Omental fat pad (tissue), 3 donors: ENCODE measurements at regions not wholly inside any gene's neighbourhood (a gene's known extent, or its start where the extent isn't known, plus 50 kb on each side); places are given as distances from the start of the nearest gene placed in this dataset.

Source experiments
- ATAC-seq: fragments of 150-250 bp; one replicate; pipeline ENCODE4 v1.9.1; 2016; ENCODE audit warnings: mild to moderate bottlenecking, moderate library complexity; ENCODE audit not compliant: low FRiP score
- DNase-seq: peaks from one replicate; pipeline ENCODE4 v3.0.0-alpha.2; 2019; ENCODE audit warnings: low spot score
- CTCF ChIP-seq, 3 donors: fragments of 450-650 bp; IDR thresholded peaks; one replicate each; pipeline ENCODE4 v1.5.1; 2016 to 2017; ENCODE audit warnings: antibody characterized with exemption in 3 of 3, mild to moderate bottlenecking in 3 of 3, moderate library complexity in 2 of 3

DNA sequence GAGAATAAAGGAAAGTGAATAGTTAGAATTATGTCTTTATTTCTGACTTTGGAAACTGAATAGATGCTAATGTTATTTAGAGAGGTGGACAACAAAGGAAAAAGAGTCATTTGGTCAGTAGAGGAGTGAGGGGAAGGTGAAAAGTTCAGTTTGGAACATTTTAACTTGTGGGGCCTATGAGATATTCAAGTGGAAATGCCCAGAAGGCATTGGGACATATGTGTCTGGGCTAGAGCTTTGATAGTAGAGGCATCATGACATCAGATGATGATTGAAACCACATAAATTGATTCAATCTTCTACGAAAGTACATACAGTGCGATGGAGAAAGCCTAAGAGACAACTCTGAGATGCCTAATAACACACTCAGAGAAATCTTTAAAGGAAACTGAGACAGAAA, 151.7 kb upstream of the COL11A1 start:
- no peak for TF ChIP-seq CTCF (IDR thresholded peaks at IDR 0.05)
- no peak for DNase-seq
- ATAC-seq: no peak

DNA sequence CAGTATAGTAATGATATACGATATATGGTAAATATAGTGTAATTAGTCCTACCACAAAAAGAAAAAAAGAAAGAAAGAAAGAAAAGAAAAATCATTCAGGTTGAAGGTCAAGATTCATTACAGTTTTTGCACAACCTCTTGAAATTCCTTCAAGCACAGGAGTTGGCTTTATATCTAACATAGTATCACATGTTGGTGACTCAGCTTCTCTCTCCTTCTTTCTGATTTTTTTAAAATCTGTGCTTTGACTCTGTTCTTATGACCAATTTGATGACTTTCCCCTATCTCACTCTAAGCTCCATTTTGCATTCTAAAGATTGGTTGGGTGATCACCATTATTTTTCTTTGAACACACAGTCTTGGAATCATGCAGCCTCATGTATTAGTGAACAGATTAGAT, 148.2 kb upstream of the COL11A1 start:
- peak; percentile 59 for ATAC-seq
- no peak for TF ChIP-seq CTCF (IDR thresholded peaks at IDR 0.05)
- DNase-seq: no peak

GRCh38 chr1:103254691-103255090, 146.4 kb upstream of the COL11A1 start:
- TF ChIP-seq CTCF (IDR thresholded peaks at IDR 0.05): no peak
- DNase-seq: no peak
- no peak for ATAC-seq

DNA sequence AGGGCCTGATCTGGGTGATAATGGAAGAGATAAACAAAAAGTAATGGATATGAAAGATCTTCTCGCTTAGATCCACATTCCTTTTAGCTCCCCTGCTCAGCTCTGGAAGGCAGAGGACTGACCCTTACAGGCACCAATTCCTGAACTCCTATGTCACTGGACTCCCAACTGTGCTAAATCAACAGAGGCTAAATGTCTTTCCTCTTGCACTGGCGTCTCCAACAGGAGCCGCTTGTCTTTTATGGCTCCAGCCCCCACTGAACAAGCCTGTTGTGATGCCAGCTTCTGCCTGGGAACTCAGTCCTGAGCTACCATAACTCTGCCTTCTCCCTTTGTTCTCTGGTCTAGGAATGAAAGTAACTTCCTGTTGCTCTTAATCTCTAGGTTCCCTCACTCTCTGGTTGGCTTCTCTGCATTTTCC, 142.1 kb upstream of the COL11A1 start:
- DNase-seq: no peak
- ATAC-seq: no peak
- no peak for TF ChIP-seq CTCF (IDR thresholded peaks at IDR 0.05)

- no peak for TF ChIP-seq CTCF (IDR thresholded peaks at IDR 0.05)
- no peak for DNase-seq
- ATAC-seq: no peak
These were observed 140.2 kb upstream of the COL11A1 start for GRCh38 chr1:103248417-103249102.

GRCh38 chr1:103247517-103247916, 139.2 kb upstream of the COL11A1 start:
- ATAC-seq (no peak), DNase-seq (no peak)
- no peak for TF ChIP-seq CTCF (IDR thresholded peaks at IDR 0.05)

DNA sequence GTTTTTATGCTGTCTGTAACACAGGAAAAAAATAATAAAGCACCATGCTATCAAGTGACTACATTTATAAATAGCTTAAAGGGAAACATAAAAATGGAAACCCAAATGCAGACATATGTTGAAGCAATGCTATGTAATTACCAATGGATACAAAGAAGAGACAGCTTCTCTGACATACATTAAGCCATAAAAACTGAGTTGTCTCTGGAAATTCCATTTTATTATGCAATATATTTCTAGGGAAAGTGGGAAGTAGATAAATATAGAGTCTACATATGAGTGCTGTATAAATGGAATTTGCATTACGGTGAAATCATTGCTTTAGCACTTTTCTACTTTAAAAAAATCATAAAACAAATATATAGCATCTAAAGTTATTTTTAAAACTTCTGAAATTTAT, 135.2 kb upstream of the COL11A1 start:
- no peak for TF ChIP-seq CTCF (IDR thresholded peaks at IDR 0.05)
- DNase-seq (no peak), ATAC-seq (no peak)
